ENCODE measurements at regions not wholly inside any gene's neighbourhood (a gene's known extent, or its start where the extent isn't known, plus 50 kb on each side); places are given as distances from the start of the nearest gene placed in this dataset.

- no peaks in the 10 kb centered on the region for H3K9me3 Mint-ChIP-seq
- H3K4me1 Mint-ChIP-seq = no peaks in the 10 kb centered on the region
- CTCF ChIA-PET = no interaction called here
- H3K27me3 Mint-ChIP-seq = no peaks in the 10 kb centered on the region
- no peak for DNase-seq
- no peaks in the 10 kb centered on the region for H3K36me3 Mint-ChIP-seq
- H3K4me3 Mint-ChIP-seq = no peak overlapping the region
- H3K27ac Mint-ChIP-seq = no peak overlapping the region
Observed at GRCh38 chr3:34276342-34276741, 477.9 kb downstream of the PDCD6IP start.

DNA sequence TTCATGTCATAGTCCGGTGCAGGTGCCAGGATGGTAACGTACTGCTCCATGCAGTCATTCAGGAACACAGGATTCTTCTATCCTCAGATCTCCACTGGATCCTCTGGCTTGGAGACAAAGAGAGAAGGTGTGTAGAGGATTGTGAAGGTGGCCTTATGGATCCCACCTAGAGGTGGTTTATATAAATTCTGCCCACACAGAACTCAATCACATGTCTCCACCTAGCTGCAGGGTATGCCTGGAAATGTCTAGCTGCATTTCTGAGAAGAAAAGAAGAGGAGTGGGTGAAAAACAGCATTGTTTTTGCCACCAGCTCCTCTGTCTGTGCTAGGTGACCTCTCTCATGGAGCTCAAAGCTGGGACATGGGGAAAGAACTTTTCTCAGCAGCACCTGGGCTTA is 478.7 kb downstream of the PDCD6IP start:
- CTCF ChIA-PET = no interaction called here
- Mint-ChIP-seq H3K27me3 (no peaks in the 10 kb centered on the region), H3K4me3 (no peak overlapping the region), H3K4me1 (no peaks in the 10 kb centered on the region), H3K9me3 (no peaks in the 10 kb centered on the region), H3K27ac (no peak overlapping the region), H3K36me3 (no peaks in the 10 kb centered on the region)
- DNase-seq = no peak

GRCh38 chr3:34279901-34280300 is 481.5 kb downstream of the PDCD6IP start:
- no peaks in the 10 kb centered on the region for H3K36me3 Mint-ChIP-seq
- H3K9me3 Mint-ChIP-seq = peaks cover 1% of the 10 kb centered on the region
- CTCF ChIA-PET = no interaction called here
- H3K27ac Mint-ChIP-seq = no peak overlapping the region
- H3K4me3 Mint-ChIP-seq = no peak overlapping the region
- no peaks in the 10 kb centered on the region for H3K27me3 Mint-ChIP-seq
- H3K4me1 Mint-ChIP-seq = no peaks in the 10 kb centered on the region
- DNase-seq = no peak

- H3K4me1 Mint-ChIP-seq = no peaks in the 10 kb centered on the region
- H3K36me3 Mint-ChIP-seq = no peaks in the 10 kb centered on the region
- peaks cover 1% of the 10 kb centered on the region for H3K9me3 Mint-ChIP-seq
- H3K4me3 Mint-ChIP-seq = no peak overlapping the region
- CTCF ChIA-PET = no interaction called here
- DNase-seq = no peak
- no peak overlapping the region for H3K27ac Mint-ChIP-seq
- peaks cover 3% of the 10 kb centered on the region for H3K27me3 Mint-ChIP-seq
Observed at GRCh38 chr3:34283751-34284150, 485.3 kb downstream of the PDCD6IP start.

DNA sequence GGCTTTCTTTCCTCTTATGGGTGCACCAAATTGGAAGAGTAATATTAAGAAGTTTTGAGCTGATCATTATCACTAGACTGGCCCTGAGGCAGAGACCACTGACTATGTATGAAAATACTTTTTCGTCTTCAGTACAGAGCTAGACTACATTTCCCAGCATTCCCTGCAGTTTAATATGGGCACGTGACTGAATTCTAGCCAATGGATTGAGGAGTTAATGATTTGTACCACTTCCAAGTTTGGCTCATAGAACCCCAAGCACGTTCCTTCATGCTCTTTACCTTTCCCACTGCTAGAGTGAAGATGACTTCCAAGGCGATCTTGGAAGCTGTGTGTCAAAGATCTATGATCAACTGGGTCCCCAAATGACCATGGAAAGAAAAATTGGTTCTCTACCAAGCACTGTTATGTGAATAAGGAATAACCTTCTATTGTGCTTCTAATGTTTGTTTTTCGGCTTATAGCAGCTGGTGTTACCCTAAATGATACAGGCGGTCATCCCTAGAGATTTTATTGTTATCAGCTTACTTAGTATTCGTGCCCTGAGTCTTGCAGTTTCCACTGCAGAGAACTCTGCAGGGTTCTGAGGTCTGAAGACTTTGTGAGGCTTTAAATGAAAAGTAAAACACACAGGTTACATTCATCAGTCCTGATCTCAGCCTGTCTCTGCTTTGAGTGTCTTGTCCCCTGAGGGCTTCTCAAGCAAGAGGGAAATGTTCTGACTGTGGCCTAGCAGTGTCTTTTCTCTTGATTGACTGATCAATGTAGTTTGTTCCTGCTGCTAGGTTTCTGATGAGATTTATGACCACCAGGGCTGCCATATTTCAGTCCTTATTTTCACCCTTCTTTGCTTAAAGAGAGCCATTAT is 486.8 kb downstream of the PDCD6IP start:
- no peak for DNase-seq
- Mint-ChIP-seq H3K9me3 (peaks cover 1% of the 10 kb centered on the region), H3K27ac (no peak overlapping the region), H3K27me3 (peaks cover 3% of the 10 kb centered on the region), H3K4me3 (no peak overlapping the region), H3K4me1 (no peaks in the 10 kb centered on the region), H3K36me3 (no peaks in the 10 kb centered on the region)
- CTCF ChIA-PET = no interaction called here

DNA sequence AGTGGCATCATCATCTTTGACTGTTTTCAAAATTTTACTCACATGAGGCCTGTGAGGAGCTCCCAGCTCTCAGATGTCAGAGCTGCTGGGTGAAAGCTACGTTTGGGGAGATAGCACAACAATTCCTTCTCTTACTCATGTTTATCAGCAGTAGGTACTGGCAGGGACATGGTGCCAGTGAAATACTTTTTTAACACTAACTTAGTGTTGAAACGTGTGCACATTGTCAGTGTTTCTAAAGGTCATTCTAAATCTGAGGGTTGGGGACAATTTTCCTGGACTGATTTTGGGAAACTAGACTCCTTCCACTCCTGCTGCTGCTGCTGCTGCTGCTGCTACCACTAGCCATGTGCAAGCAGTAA is 487.4 kb downstream of the PDCD6IP start:
- no peak for DNase-seq
- Mint-ChIP-seq H3K27me3 (peaks cover 3% of the 10 kb centered on the region), H3K27ac (no peak overlapping the region), H3K9me3 (peaks cover 1% of the 10 kb centered on the region), H3K4me3 (no peak overlapping the region), H3K36me3 (no peaks in the 10 kb centered on the region), H3K4me1 (no peaks in the 10 kb centered on the region)
- CTCF ChIA-PET = no interaction called here

GRCh38 chr3:34292605-34293300 is 494.3 kb downstream of the PDCD6IP start:
- Mint-ChIP-seq H3K36me3 (no peaks in the 10 kb centered on the region), H3K4me3 (no peak overlapping the region), H3K27ac (no peak overlapping the region), H3K9me3 (no peaks in the 10 kb centered on the region), H3K27me3 (peaks cover 3% of the 10 kb centered on the region), H3K4me1 (no peaks in the 10 kb centered on the region)
- CTCF ChIA-PET = interaction anchor here (1.2 kb wide), 1 partner anchor 32 kb away, joined by 4 read pairs; no protein-coding TSS in a partner anchor
- no peak for DNase-seq

DNA sequence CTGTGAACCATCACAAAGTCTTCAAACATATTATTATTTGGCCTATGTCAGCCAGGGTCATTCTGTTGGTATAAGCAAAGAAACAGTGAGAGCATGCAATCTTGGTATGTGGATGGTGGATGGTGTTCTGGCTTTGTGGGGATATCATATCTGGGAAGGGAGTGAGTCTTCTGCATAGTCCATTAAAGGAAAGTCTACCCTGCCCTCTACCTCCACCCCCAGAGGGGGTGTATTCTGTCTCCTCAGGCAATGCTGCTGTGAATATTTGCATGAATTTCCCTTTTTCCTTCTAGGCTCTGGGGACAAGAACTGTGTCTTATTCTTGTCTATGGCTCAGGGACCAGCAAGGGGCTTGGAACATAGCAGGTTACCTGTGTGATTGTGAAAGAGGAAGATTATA is 495.8 kb downstream of the PDCD6IP start:
- Mint-ChIP-seq H3K27ac (no peak overlapping the region), H3K9me3 (no peaks in the 10 kb centered on the region), H3K4me1 (no peaks in the 10 kb centered on the region), H3K4me3 (no peak overlapping the region), H3K27me3 (no peaks in the 10 kb centered on the region), H3K36me3 (no peaks in the 10 kb centered on the region)
- CTCF ChIA-PET = no interaction called here
- DNase-seq = no peak

GRCh38 chr3:34296796-34297195 is 498.4 kb downstream of the PDCD6IP start:
- Mint-ChIP-seq H3K4me3 (no peak overlapping the region), H3K27me3 (no peaks in the 10 kb centered on the region), H3K9me3 (no peaks in the 10 kb centered on the region), H3K27ac (no peak overlapping the region), H3K4me1 (no peaks in the 10 kb centered on the region), H3K36me3 (no peaks in the 10 kb centered on the region)
- DNase-seq = no peak
- CTCF ChIA-PET = no interaction called here

DNA sequence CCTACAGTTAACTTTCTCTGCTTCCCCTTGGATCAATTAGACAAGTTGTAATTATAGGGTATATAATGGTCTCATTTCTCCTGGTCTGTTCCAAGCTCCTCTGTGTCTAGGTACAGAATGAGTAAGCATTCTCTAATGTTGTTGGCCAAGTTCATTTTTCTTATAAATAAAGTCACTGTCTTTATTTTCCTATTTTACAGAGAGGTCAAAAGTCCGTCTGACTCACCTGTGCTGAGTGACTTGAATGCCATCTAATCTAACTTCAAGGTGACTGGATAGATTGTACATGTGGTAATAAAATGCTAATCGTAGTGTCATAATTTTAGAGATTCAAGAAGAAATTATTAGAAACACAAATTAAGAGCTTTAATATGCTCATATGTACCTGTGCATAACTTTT is 500.2 kb downstream of the PDCD6IP start:
- CTCF ChIA-PET = no interaction called here
- DNase-seq = no peak
- H3K36me3 Mint-ChIP-seq = no peaks in the 10 kb centered on the region
- no peaks in the 10 kb centered on the region for H3K4me1 Mint-ChIP-seq
- H3K27ac Mint-ChIP-seq = no peak overlapping the region
- H3K9me3 Mint-ChIP-seq = no peaks in the 10 kb centered on the region
- no peak overlapping the region for H3K4me3 Mint-ChIP-seq
- H3K27me3 Mint-ChIP-seq = no peaks in the 10 kb centered on the region

DNA sequence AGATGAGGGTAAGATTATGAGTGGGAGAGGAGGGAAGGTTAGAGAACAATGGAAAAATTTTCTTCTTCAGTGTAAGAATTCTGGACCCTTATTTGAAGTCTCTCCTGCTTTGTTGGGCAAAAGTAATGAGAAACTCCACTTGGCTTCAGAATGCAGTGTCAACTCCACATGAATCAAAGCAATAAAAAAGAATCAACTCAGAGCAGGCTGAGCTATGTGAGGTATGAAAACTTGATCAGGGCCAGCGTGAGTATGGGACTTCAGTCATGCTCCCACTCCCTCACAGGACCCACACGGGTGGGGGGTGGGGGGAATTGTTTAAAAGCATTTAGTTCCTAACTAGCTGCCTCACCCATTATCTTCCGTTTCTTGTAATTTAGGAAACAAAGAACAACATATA is 502.2 kb downstream of the PDCD6IP start:
- H3K27me3 Mint-ChIP-seq = no peaks in the 10 kb centered on the region
- CTCF ChIA-PET = no interaction called here
- H3K27ac Mint-ChIP-seq = no peak overlapping the region
- no peaks in the 10 kb centered on the region for H3K9me3 Mint-ChIP-seq
- no peak overlapping the region for H3K4me3 Mint-ChIP-seq
- no peak for DNase-seq
- H3K36me3 Mint-ChIP-seq = no peaks in the 10 kb centered on the region
- no peaks in the 10 kb centered on the region for H3K4me1 Mint-ChIP-seq

- Mint-ChIP-seq H3K27me3 (no peaks in the 10 kb centered on the region), H3K4me3 (no peak overlapping the region), H3K27ac (no peak overlapping the region), H3K36me3 (no peaks in the 10 kb centered on the region), H3K9me3 (no peaks in the 10 kb centered on the region), H3K4me1 (no peaks in the 10 kb centered on the region)
- no peak for DNase-seq
- CTCF ChIA-PET = no interaction called here
Observed at GRCh38 chr3:34301313-34301712, 502.9 kb downstream of the PDCD6IP start.

DNA sequence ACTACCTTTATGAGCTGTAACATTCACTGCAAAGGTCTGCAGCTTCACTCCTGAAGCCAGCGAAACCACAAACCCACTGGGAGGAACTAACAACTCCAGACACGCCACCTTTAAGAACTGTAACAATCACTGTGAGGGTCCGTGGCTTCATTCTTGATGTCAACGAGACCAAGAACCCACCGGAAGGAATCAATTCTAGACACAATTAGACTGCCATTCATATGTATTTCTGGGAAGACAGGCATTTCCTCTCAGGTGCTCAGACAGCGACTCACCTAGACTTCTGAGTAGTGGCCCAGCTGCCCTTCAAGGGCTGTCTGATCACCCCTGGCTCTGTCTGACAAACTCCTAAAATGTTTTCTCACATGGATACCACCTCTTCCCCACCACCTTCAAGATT is 506.8 kb downstream of the PDCD6IP start:
- CTCF ChIA-PET = no interaction called here
- H3K9me3 Mint-ChIP-seq = no peaks in the 10 kb centered on the region
- no peaks in the 10 kb centered on the region for H3K4me1 Mint-ChIP-seq
- H3K27me3 Mint-ChIP-seq = no peaks in the 10 kb centered on the region
- no peak for DNase-seq
- H3K36me3 Mint-ChIP-seq = no peaks in the 10 kb centered on the region
- H3K4me3 Mint-ChIP-seq = no peak overlapping the region
- H3K27ac Mint-ChIP-seq = no peak overlapping the region

DNA sequence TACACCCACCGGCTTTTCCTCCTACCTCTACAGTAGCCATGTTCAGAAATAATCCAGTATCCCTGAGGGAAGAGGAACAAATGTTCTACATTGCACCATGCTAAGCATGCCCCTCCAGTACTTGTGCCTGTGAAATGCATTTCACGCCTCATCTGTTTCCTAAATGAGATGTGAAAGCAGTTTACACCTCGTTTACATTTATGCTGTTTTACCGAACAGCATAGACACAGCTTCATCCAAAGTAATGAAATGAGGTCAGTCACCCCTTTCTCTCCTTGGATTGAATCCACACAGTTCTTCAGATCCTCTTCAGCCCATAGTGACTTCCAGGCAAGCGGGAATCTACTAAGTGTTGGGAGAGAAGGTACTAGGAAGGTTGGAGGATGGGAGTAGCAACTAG is 514.3 kb downstream of the PDCD6IP start:
- no peak for DNase-seq
- no peak overlapping the region for H3K4me3 Mint-ChIP-seq
- CTCF ChIA-PET = no interaction called here
- no peaks in the 10 kb centered on the region for H3K4me1 Mint-ChIP-seq
- no peak overlapping the region for H3K27ac Mint-ChIP-seq
- no peaks in the 10 kb centered on the region for H3K36me3 Mint-ChIP-seq
- no peaks in the 10 kb centered on the region for H3K9me3 Mint-ChIP-seq
- H3K27me3 Mint-ChIP-seq = no peaks in the 10 kb centered on the region

DNA sequence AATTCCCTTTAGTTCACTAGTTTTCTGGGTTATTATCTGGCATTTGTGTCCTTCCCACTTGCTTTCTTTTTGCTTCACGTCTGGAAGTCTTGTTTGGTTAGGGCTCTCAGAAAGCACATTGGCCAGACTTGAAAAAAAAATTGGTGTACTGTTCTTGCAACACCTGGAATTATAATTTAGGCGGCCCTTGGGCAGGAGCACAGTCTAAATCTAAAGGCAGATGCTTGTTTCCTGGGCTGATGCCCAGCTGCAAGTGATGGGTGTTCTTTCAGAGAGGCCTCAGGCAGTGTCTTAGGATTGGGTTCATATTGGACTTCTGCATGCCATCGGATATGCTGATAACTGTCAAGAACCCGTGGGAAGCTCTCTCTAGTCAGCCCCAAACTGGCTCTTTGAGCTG is 521.5 kb downstream of the PDCD6IP start:
- CTCF ChIA-PET = no interaction called here
- Mint-ChIP-seq H3K4me3 (no peak overlapping the region), H3K4me1 (no peaks in the 10 kb centered on the region), H3K27ac (no peak overlapping the region), H3K9me3 (peaks cover 2% of the 10 kb centered on the region), H3K36me3 (no peaks in the 10 kb centered on the region), H3K27me3 (no peaks in the 10 kb centered on the region)
- no peak for DNase-seq
